Panc1 (cell line): ENCODE measurements at regions not wholly inside any gene's neighbourhood (a gene's known extent, or its start where the extent isn't known, plus 50 kb on each side); places are given as distances from the start of the nearest gene placed in this dataset.

ENCODE experiments used
- POLR2AphosphoS5 ChIP-seq: IDR thresholded peaks from 2 replicates; pipeline ENCODE4 v1.6.1; 2012; ENCODE audit warnings: mild to moderate bottlenecking, low read depth, low read length, moderate library complexity
- REST ChIP-seq, 2 experiments: IDR thresholded peaks; 2 replicates each; pipeline ENCODE4 v1.6.1; 2011 to 2012; ENCODE audit warnings: low read depth in 2 of 2, control low read depth in 1 of 2, low read length in 1 of 2, mild to moderate bottlenecking in 1 of 2, moderate library complexity in 1 of 2; ENCODE audit not compliant: insufficient read depth in 1 of 2
- SIN3A ChIP-seq: IDR thresholded peaks from 2 replicates; pipeline ENCODE4 v1.6.1; 2012; ENCODE audit warnings: low read depth, mild to moderate bottlenecking, low read length, moderate library complexity, borderline replicate concordance; ENCODE audit not compliant: insufficient read depth
- TCF7L2 ChIP-seq: IDR thresholded peaks from 2 replicates; pipeline ENCODE4 v1.6.1; 2011; ENCODE audit warnings: mild to moderate bottlenecking, low read depth, low read length, inconsistent platforms
- TF ChIP-seq, protein P1 (sequence below): fragments of 450-650 bp; IDR thresholded peaks from 2 replicates; pipeline ENCODE4 v1.5.1; 2017; ENCODE audit warnings: mild to moderate bottlenecking

- TF ChIP-seq, protein P1, sequence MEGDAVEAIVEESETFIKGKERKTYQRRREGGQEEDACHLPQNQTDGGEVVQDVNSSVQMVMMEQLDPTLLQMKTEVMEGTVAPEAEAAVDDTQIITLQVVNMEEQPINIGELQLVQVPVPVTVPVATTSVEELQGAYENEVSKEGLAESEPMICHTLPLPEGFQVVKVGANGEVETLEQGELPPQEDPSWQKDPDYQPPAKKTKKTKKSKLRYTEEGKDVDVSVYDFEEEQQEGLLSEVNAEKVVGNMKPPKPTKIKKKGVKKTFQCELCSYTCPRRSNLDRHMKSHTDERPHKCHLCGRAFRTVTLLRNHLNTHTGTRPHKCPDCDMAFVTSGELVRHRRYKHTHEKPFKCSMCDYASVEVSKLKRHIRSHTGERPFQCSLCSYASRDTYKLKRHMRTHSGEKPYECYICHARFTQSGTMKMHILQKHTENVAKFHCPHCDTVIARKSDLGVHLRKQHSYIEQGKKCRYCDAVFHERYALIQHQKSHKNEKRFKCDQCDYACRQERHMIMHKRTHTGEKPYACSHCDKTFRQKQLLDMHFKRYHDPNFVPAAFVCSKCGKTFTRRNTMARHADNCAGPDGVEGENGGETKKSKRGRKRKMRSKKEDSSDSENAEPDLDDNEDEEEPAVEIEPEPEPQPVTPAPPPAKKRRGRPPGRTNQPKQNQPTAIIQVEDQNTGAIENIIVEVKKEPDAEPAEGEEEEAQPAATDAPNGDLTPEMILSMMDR: no peak
- TF ChIP-seq POLR2AphosphoS5 (no peak), SIN3A (no peak), REST (IDR thresholded peaks at IDR 0.05; ENCODE audit: insufficient read depth in 1 of 2, low read depth in 2 of 2, low read length in 1 of 2) (no peak), TCF7L2 (no peak)
Observed at GRCh38 chrX:116031331-116031730, 139.2 kb upstream of the AGTR2 start.
